Parathyroid adenoma (tissue), 2 donors: ENCODE measurements at regions not wholly inside any gene's neighbourhood (a gene's known extent, or its start where the extent isn't known, plus 50 kb on each side); places are given as distances from the start of the nearest gene placed in this dataset.

Experiments
- H2AFZ ChIP-seq: fragments of 300-600 bp; sonication (generic); one replicate; pipeline ENCODE4 v1.7.0; 2017; ENCODE audit warnings: antibody characterized with exemption, mild to moderate bottlenecking
- H3K27ac ChIP-seq: fragments of 300-600 bp; sonication (generic); one replicate; pipeline ENCODE4 v1.7.0; 2017
- H3K27me3 ChIP-seq: fragments of 300-600 bp; sonication (generic); one replicate; pipeline ENCODE4 v1.7.0; 2017; ENCODE audit warnings: low read length; ENCODE audit not compliant: control insufficient read depth, insufficient read depth
- H3K36me3 ChIP-seq: fragments of 300-600 bp; sonication (generic); one replicate; pipeline ENCODE4 v1.7.0; 2017; ENCODE audit warnings: low read length; ENCODE audit not compliant: control insufficient read depth, insufficient read depth
- H3K4me1 ChIP-seq: fragments of 300-600 bp; sonication (generic); one replicate; pipeline ENCODE4 v1.7.0; 2017; ENCODE audit warnings: control low read depth
- H3K4me2 ChIP-seq: fragments of 300-600 bp; sonication (generic); one replicate; pipeline ENCODE4 v1.7.0; 2017; ENCODE audit warnings: low read length
- H3K4me3 ChIP-seq: fragments of 300-600 bp; sonication (generic); one replicate; pipeline ENCODE4 v1.7.0; 2017; ENCODE audit warnings: low read depth, low read length
- H3K79me2 ChIP-seq: fragments of 300-600 bp; sonication (generic); one replicate; pipeline ENCODE4 v1.7.0; 2017; ENCODE audit warnings: control low read depth
- H3K9ac ChIP-seq: fragments of 300-600 bp; sonication (generic); one replicate; pipeline ENCODE4 v1.7.0; 2017; ENCODE audit warnings: mild to moderate bottlenecking
- H3K9me3 ChIP-seq: fragments of 300-600 bp; sonication (generic); one replicate; pipeline ENCODE4 v1.7.0; 2017; ENCODE audit warnings: low read length; ENCODE audit not compliant: control insufficient read depth
- TF ChIP-seq, protein P1 (sequence below): fragments of 300-600 bp; sonication (generic); IDR thresholded peaks from one replicate; pipeline ENCODE4 v1.7.0; 2017; ENCODE audit warnings: antibody characterized with exemption, mild to moderate bottlenecking
- donor health status: primary hyperparathyroidism.

DNA sequence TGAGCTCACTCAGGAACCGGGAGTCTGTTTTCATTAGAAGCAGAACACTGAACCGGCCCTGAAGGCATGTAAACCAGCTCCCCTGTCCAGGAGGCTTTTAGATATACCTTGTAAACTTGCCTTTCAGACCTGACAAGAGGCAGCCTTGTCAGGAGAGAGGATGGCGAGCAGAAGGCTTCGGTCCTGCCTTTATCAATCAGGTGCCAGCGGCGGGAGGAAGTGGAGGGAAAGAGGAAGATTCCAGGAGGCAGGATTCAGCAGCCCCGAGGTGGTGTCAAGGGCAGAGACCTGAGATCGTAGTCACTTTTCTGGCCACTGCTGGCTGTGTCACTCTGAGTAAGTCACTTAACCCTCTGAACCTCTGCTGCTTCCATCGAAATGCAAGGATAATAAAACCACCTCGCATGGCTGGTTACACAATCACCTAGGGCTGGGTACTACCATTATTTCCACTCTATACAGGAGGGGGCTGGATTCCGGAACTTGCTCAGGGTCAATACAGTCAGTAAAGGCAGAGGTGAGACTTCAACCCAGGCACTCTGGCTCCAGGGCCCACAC lies 181.0 kb downstream of the CHST1 start:
- Histone ChIP-seq H3K79me2 (no peaks in the 10 kb centered on the region), H3K27ac (no peak overlapping the region), H3K4me1 (no peaks in the 10 kb centered on the region), H2AFZ (no peak overlapping the region), H3K9me3 (no peaks in the 10 kb centered on the region), H3K9ac (no peak overlapping the region), H3K4me2 (no peak overlapping the region), H3K4me3 (no peak overlapping the region), H3K27me3 (no peaks in the 10 kb centered on the region), H3K36me3 (no peaks in the 10 kb centered on the region)
- TF ChIP-seq, protein P1, sequence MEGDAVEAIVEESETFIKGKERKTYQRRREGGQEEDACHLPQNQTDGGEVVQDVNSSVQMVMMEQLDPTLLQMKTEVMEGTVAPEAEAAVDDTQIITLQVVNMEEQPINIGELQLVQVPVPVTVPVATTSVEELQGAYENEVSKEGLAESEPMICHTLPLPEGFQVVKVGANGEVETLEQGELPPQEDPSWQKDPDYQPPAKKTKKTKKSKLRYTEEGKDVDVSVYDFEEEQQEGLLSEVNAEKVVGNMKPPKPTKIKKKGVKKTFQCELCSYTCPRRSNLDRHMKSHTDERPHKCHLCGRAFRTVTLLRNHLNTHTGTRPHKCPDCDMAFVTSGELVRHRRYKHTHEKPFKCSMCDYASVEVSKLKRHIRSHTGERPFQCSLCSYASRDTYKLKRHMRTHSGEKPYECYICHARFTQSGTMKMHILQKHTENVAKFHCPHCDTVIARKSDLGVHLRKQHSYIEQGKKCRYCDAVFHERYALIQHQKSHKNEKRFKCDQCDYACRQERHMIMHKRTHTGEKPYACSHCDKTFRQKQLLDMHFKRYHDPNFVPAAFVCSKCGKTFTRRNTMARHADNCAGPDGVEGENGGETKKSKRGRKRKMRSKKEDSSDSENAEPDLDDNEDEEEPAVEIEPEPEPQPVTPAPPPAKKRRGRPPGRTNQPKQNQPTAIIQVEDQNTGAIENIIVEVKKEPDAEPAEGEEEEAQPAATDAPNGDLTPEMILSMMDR = no peak

DNA sequence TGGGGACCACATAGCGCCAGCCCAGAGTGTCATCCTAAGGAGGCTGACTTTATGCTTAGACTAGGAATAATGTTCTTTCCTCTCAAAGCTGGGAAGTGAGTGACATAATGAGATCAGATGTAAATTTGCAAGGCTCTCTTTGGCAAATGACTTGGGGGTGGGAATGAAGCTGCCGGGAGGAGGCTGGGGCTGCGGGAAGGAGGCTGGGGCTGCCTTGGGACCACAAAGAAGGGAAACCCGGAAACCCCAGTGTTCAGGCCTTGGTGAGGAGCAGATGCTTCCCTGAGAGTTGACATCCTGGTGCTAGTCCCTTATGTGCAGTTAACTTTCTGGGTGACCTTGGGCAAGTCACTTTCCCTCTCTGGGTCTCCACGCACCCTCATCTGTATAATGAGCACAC lies 182.0 kb downstream of the CHST1 start:
- Histone ChIP-seq H3K4me3 (no peak overlapping the region), H3K27ac (no peak overlapping the region), H3K9ac (no peak overlapping the region), H3K4me2 (no peak overlapping the region), H3K79me2 (no peaks in the 10 kb centered on the region), H3K36me3 (no peaks in the 10 kb centered on the region), H3K9me3 (no peaks in the 10 kb centered on the region), H2AFZ (no peak overlapping the region), H3K27me3 (no peaks in the 10 kb centered on the region), H3K4me1 (no peaks in the 10 kb centered on the region)
- TF ChIP-seq, protein P1 = no peak

GRCh38 chr11:45482331-45482730 lies 183.1 kb downstream of the CHST1 start:
- Histone ChIP-seq H2AFZ (no peak overlapping the region), H3K79me2 (no peaks in the 10 kb centered on the region), H3K9me3 (no peaks in the 10 kb centered on the region), H3K4me3 (no peak overlapping the region), H3K9ac (no peak overlapping the region), H3K4me2 (no peak overlapping the region), H3K36me3 (no peaks in the 10 kb centered on the region), H3K4me1 (no peaks in the 10 kb centered on the region), H3K27me3 (no peaks in the 10 kb centered on the region), H3K27ac (no peak overlapping the region)
- TF ChIP-seq, protein P1 = no peak

- TF ChIP-seq, protein P1 = no peak
- Histone ChIP-seq H3K79me2 (no peaks in the 10 kb centered on the region), H3K27me3 (no peaks in the 10 kb centered on the region)
Observed at GRCh38 chr11:45481026-45481425, 184.4 kb downstream of the CHST1 start.

DNA sequence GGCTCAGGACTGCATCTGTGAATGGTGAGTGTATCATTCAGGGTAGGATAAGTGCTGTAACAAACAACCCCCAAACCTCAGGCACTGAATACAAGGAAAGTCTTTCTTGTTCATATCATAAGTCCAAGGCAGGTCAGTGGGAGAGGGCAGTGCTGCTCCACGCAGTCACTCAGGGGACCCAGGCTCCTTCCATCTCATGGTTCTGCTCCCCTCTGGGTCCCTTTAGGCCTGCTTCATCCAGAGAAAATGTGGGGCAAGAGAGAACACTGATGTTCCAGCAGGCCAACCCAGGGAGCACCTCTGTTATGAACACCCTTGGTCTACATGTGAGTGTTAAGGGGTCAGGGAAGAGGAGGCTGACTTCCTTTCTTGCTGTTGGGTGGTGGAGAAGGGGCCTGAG lies 187.8 kb downstream of the CHST1 start:
- no peaks in the 10 kb centered on the region for H3K27me3 ChIP-seq
- no peaks in the 10 kb centered on the region for H3K79me2 ChIP-seq
- no peak overlapping the region for H3K27ac ChIP-seq
- H3K4me1 ChIP-seq = no peaks in the 10 kb centered on the region
- TF ChIP-seq, protein P1 = no peak
- H2AFZ ChIP-seq = no peak overlapping the region
- no peaks in the 10 kb centered on the region for H3K9me3 ChIP-seq
- no peaks in the 10 kb centered on the region for H3K36me3 ChIP-seq
- no peak overlapping the region for H3K4me2 ChIP-seq
- no peak overlapping the region for H3K9ac ChIP-seq
- H3K4me3 ChIP-seq = no peak overlapping the region

More at GRCh38 chr11:45481026-45481425, 184.4 kb downstream of the CHST1 start:
- no peaks in the 10 kb centered on the region for H3K9me3 ChIP-seq
- H3K27ac ChIP-seq = no peak overlapping the region
- no peaks in the 10 kb centered on the region for H3K4me1 ChIP-seq
- no peak overlapping the region for H3K4me3 ChIP-seq
- no peak overlapping the region for H3K9ac ChIP-seq
- H3K4me2 ChIP-seq = no peak overlapping the region
- H3K36me3 ChIP-seq = no peaks in the 10 kb centered on the region
- H2AFZ ChIP-seq = no peak overlapping the region
